ENCODE measurements at regions not wholly inside any gene's neighbourhood (a gene's known extent, or its start where the extent isn't known, plus 50 kb on each side); places are given as distances from the start of the nearest gene placed in this dataset.

DNA sequence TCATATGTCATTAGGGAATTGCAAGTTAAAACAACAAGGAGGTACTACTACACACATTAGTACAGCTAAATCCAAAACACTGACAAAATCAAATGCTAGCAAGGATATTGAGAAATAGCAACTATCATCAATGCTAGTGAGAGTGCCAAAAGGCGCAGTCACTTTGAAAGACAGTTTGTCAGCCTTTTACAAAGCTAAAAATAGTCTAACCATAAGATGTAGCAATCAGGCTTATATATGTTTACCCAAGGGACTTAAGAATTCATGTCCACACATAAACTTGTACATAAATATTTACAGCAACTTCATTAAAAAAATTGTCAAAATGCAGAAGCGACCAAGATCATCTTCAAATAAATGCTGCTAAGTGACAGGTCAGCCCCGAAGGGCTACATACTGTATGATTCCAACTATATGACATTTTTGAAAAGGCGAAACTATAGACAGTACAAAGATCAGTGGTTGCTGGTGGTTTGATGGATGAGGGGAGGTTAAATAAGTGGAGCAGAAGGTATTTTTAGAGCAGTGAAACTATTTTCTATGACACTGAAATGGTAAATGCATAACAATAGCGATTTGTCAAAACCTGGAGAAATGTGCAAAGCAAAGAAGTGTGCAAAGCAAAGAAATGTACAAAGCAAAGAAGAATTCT, 704.8 kb downstream of the ARAP2 start:
- no peak for ATAC-seq

DNA sequence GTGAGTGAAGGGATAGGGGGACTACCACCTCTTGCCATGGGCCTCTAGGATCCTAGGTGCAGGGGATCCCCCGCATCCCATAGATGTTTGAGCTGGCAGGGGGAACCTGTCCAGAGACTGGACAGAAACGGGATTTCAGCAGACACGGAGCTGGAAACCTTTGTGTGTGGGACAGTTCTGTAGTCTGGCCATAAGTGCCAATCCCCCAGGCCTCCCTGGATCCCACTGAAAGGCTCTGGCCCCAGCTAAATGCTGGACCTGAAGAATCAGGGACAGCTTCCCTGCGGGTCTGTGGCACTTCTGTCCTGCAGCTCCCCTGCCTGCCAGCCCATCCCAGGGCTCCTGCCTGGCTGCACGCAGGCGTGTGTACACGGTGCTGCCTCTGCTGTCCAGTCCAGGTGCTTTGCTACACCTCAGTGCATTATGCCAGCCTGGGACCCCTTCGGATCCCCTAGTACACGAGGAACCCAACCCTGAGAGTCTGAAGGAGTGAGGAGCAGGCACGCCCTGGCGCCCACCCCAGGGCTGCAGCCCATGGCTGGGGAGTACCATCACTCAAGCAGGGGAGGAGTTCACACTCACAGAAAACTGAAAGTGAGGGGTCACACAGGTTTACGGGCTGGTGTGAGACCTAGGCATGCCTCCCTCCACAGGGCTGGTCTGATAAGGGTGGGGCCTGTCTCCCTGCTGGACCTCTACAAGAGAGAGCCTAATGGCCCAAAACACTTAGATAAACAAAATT, 703.0 kb downstream of the ARAP2 start:
- TF ChIP-seq ZNF70 (CRISPR knock-in tag; IDR thresholded peaks at IDR 0.05) (no peak), SNAI2 (CRISPR knock-in tag; IDR thresholded peaks at IDR 0.05) (no peak), ZNF8 (CRISPR knock-in tag; IDR thresholded peaks at IDR 0.05) (no peak), BACH2 (CRISPR knock-in tag; IDR thresholded peaks at IDR 0.05; ENCODE audit: borderline replicate concordance) (no peak), TCF4 (CRISPR knock-in tag; IDR thresholded peaks at IDR 0.05; ENCODE audit: borderline replicate concordance) (no peak), ESRRG (CRISPR knock-in tag; IDR thresholded peaks at IDR 0.05) (no peak), PPARA (CRISPR knock-in tag; IDR thresholded peaks at IDR 0.05; ENCODE audit: borderline replicate concordance) (no peak), OSR1 (CRISPR knock-in tag; IDR thresholded peaks at IDR 0.05) (no peak), ZNF565 (CRISPR knock-in tag; conservative IDR thresholded peaks at IDR 0.05; ENCODE audit: low read depth) (no peak), CSDC2 (CRISPR knock-in tag; IDR thresholded peaks at IDR 0.05) (no peak), ZC3H10 (CRISPR knock-in tag; IDR thresholded peaks at IDR 0.05) (no peak)
- TF ChIP-seq, protein P1, sequence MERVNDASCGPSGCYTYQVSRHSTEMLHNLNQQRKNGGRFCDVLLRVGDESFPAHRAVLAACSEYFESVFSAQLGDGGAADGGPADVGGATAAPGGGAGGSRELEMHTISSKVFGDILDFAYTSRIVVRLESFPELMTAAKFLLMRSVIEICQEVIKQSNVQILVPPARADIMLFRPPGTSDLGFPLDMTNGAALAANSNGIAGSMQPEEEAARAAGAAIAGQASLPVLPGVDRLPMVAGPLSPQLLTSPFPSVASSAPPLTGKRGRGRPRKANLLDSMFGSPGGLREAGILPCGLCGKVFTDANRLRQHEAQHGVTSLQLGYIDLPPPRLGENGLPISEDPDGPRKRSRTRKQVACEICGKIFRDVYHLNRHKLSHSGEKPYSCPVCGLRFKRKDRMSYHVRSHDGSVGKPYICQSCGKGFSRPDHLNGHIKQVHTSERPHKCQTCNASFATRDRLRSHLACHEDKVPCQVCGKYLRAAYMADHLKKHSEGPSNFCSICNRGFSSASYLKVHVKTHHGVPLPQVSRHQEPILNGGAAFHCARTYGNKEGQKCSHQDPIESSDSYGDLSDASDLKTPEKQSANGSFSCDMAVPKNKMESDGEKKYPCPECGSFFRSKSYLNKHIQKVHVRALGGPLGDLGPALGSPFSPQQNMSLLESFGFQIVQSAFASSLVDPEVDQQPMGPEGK (CRISPR knock-in tag; IDR thresholded peaks at IDR 0.05; ENCODE audit: borderline replicate concordance) = no peak
- no peak for ATAC-seq

More for the DNA sequence above, 704.8 kb downstream of the ARAP2 start:
- no peak for TF ChIP-seq ZFP3 (CRISPR knock-in tag; IDR thresholded peaks at IDR 0.05)
- TF ChIP-seq, protein P2, sequence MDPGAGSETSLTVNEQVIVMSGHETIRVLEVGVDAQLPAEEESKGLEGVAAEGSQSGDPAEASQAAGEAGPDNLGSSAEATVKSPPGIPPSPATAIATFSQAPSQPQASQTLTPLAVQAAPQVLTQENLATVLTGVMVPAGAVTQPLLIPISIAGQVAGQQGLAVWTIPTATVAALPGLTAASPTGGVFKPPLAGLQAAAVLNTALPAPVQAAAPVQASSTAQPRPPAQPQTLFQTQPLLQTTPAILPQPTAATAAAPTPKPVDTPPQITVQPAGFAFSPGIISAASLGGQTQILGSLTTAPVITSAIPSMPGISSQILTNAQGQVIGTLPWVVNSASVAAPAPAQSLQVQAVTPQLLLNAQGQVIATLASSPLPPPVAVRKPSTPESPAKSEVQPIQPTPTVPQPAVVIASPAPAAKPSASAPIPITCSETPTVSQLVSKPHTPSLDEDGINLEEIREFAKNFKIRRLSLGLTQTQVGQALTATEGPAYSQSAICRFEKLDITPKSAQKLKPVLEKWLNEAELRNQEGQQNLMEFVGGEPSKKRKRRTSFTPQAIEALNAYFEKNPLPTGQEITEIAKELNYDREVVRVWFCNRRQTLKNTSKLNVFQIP (CRISPR knock-in tag; IDR thresholded peaks at IDR 0.05; ENCODE audit: borderline replicate concordance, low read depth) = no peak
- TF ChIP-seq, protein P1 (CRISPR knock-in tag; IDR thresholded peaks at IDR 0.05; ENCODE audit: borderline replicate concordance) = no peak
- TF ChIP-seq, protein P3, sequence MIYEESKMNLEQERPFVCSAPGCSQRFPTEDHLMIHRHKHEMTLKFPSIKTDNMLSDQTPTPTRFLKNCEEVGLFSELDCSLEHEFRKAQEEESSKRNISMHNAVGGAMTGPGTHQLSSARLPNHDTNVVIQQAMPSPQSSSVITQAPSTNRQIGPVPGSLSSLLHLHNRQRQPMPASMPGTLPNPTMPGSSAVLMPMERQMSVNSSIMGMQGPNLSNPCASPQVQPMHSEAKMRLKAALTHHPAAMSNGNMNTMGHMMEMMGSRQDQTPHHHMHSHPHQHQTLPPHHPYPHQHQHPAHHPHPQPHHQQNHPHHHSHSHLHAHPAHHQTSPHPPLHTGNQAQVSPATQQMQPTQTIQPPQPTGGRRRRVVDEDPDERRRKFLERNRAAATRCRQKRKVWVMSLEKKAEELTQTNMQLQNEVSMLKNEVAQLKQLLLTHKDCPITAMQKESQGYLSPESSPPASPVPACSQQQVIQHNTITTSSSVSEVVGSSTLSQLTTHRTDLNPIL (CRISPR knock-in tag; IDR thresholded peaks at IDR 0.05; ENCODE audit: low read depth) = no peak
- no peak for TF ChIP-seq PPARA (CRISPR knock-in tag; IDR thresholded peaks at IDR 0.05; ENCODE audit: borderline replicate concordance)
- TF ChIP-seq ZNF565 (CRISPR knock-in tag; conservative IDR thresholded peaks at IDR 0.05; ENCODE audit: low read depth) = no peak
- TF ChIP-seq ZFP30 (CRISPR knock-in tag; IDR thresholded peaks at IDR 0.05) = no peak
- TF ChIP-seq, protein P4, sequence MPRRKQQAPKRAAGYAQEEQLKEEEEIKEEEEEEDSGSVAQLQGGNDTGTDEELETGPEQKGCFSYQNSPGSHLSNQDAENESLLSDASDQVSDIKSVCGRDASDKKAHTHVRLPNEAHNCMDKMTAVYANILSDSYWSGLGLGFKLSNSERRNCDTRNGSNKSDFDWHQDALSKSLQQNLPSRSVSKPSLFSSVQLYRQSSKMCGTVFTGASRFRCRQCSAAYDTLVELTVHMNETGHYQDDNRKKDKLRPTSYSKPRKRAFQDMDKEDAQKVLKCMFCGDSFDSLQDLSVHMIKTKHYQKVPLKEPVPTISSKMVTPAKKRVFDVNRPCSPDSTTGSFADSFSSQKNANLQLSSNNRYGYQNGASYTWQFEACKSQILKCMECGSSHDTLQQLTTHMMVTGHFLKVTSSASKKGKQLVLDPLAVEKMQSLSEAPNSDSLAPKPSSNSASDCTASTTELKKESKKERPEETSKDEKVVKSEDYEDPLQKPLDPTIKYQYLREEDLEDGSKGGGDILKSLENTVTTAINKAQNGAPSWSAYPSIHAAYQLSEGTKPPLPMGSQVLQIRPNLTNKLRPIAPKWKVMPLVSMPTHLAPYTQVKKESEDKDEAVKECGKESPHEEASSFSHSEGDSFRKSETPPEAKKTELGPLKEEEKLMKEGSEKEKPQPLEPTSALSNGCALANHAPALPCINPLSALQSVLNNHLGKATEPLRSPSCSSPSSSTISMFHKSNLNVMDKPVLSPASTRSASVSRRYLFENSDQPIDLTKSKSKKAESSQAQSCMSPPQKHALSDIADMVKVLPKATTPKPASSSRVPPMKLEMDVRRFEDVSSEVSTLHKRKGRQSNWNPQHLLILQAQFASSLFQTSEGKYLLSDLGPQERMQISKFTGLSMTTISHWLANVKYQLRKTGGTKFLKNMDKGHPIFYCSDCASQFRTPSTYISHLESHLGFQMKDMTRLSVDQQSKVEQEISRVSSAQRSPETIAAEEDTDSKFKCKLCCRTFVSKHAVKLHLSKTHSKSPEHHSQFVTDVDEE (CRISPR knock-in tag; IDR thresholded peaks at IDR 0.05) = no peak
- TF ChIP-seq ARNTL (CRISPR knock-in tag; IDR thresholded peaks at IDR 0.05; ENCODE audit: borderline replicate concordance, low read depth) = no peak
- no peak for TF ChIP-seq ESRRG (CRISPR knock-in tag; IDR thresholded peaks at IDR 0.05)

DNA sequence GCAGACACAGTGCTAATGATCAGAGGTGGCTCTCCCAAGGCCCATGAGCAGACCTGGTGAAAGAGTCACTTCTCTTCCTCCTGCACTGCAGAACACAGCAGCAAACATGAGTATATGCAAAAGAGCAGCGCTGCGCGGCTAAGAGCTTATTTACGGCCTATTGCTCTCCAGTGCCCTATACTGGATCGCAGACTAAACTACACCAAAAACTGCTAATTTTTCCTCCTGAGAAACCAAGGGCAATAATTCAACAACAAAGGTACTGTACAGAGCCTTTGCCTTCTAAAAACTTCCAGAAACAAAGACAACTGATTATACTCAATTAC, 702.5 kb downstream of the ARAP2 start:
- ATAC-seq = no peak
- no peak for TF ChIP-seq TOX (CRISPR knock-in tag; IDR thresholded peaks at IDR 0.05; ENCODE audit: borderline replicate concordance)
- TF ChIP-seq, protein P1 (CRISPR knock-in tag; IDR thresholded peaks at IDR 0.05; ENCODE audit: borderline replicate concordance) = no peak
- TF ChIP-seq ZFP30 (CRISPR knock-in tag; IDR thresholded peaks at IDR 0.05) = no peak
- TF ChIP-seq PPARA (CRISPR knock-in tag; IDR thresholded peaks at IDR 0.05; ENCODE audit: borderline replicate concordance) = no peak
- TF ChIP-seq, protein P4 (CRISPR knock-in tag; IDR thresholded peaks at IDR 0.05) = no peak
- TF ChIP-seq ARNTL (CRISPR knock-in tag; IDR thresholded peaks at IDR 0.05; ENCODE audit: borderline replicate concordance, low read depth) = no peak
- TF ChIP-seq CSDC2 (CRISPR knock-in tag; IDR thresholded peaks at IDR 0.05) = no peak
- TF ChIP-seq OSR1 (CRISPR knock-in tag; IDR thresholded peaks at IDR 0.05) = no peak

All from SK-N-SH treated with all-trans-retinoic acid at 6 μM for 48 hours (cell line).